HG02588 (cell line): ENCODE measurements at regions not wholly inside any gene's neighbourhood (a gene's known extent, or its start where the extent isn't known, plus 50 kb on each side); places are given as distances from the start of the nearest gene placed in this dataset.

Experiments
- ATAC-seq: cut with Tn5 transposase; IDR thresholded peaks from one replicate; pipeline ENCODE4 v1.9.1; 2021; ENCODE audit warnings: mild to moderate bottlenecking, moderate library complexity; ENCODE audit not compliant: unreplicated experiment

GRCh38 chr4:29521281-29521680, 1198.9 kb upstream of the PCDH7 start:
- no peak for ATAC-seq

DNA sequence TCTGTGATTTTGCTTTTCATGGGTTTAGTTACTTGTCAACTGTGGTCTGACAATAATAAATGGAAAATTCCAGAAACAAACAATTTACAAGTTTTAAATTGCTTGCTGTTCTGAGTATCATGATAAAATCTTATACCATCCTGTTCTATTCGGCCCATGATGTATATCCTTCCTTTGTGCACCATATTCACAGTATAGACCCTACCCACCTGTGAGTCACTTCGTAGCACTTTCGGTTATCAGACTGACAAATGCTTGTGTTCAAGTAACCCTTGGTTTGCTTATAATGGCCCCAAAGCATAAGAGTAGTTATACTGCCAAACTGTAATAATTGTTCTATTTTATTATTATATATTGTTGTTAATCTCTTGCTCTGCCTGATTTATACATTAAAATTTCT, 1183.4 kb upstream of the PCDH7 start:
- no peak for ATAC-seq

GRCh38 chr4:29538889-29539646, 1181.1 kb upstream of the PCDH7 start:
- no peak for ATAC-seq

GRCh38 chr4:29540439-29541102, 1179.6 kb upstream of the PCDH7 start:
- ATAC-seq, result no peak

DNA sequence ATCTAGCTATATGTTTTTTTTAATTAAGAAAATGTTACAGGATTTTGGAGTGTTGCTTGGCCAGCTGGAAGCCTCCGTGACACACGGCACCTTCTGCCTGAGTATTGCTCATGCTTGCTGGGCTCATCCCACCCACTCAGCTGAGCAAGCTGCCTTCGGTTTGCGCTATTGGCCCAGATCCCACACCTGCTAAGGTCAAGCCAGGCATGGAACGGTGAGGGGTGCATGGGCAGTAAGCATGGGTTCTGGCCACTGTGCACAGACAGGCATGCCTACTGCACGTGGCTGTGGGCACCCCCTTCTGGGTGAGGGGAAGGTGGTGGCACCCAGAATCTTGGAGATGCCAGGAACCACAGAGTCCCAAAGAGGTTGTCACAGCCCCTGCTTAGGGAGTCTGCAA, 1178.4 kb upstream of the PCDH7 start:
- no peak for ATAC-seq

- ATAC-seq, result no peak
These were observed 1170.8 kb upstream of the PCDH7 start for GRCh38 chr4:29549342-29549741.

DNA sequence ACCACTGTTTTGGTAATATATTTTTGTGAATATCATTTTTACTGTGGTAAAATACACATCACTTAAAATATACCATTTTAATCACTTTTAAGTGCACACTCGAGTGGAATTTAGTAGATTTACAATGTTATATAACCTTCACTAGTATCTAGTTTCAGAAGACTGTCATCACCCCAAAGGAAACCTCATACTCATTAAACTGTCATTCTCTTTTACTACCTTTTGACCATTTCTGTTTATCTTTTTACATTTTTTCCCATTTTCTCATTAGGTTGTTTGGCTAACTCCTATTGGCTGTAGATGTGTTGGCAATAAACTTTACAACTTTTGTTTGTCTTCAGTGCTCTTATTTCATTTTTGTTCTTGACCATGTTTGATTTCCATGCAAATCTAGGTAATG, 1168.3 kb upstream of the PCDH7 start:
- no peak for ATAC-seq

DNA sequence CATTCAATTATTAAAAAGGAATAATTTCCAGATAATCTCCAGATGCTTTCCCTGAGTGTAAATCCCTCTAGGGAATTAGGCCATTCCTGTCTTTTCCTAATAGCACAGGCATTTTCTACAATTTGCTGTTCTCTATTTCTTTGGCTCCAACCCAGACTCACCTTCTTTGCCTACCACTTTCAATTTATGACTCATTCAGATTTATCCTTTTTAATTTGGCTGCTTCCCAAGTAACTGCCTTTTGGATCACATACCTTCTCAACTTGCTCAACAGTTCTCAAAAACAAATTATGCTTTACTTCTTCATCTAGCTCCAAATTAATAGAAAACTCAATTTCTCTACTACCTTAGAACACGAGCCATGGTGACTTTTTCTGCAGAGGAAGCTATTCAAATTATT, 1166.3 kb upstream of the PCDH7 start:
- ATAC-seq, result no peak

GRCh38 chr4:29558789-29559188, 1161.4 kb upstream of the PCDH7 start:
- no peak for ATAC-seq

GRCh38 chr4:29559286-29559685, 1160.9 kb upstream of the PCDH7 start:
- ATAC-seq, result no peak

DNA sequence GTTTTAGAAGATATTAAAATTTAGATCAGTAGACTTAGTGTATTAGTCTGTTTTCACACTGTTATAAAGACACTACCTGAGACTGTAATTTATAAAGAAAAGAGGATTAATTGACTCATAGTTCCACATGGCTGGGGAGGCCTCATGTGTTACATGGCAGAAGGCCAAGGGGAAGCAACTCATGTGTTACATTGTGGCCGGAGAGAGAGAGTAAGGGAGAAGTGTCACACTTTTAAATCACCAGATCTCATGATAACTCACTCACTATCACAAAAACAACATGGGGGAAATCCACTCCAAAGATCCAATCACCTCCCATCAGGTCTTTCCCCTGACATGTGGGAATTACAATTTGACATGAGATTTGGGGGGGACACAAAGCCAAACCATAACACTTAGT, 1159.7 kb upstream of the PCDH7 start:
- ATAC-seq, result no peak

DNA sequence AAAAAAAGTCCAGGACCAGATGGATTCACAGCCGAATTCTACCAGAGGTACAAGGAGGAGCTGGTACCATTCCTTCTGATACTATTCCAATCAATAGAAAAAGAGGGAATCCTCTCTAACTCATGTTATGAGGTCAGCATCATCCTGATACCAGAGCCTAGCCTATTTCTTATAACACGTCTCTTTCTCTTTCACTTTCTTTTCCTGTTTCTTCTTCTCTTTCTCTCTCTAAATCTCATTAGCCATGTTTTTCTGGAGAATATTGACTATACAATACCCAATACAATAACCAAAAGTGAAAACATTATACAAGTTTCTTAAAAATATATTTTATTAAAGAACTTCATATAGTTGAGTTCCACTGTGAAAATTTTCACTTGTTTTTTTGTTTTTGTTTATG, 1154.9 kb upstream of the PCDH7 start:
- no peak for ATAC-seq

DNA sequence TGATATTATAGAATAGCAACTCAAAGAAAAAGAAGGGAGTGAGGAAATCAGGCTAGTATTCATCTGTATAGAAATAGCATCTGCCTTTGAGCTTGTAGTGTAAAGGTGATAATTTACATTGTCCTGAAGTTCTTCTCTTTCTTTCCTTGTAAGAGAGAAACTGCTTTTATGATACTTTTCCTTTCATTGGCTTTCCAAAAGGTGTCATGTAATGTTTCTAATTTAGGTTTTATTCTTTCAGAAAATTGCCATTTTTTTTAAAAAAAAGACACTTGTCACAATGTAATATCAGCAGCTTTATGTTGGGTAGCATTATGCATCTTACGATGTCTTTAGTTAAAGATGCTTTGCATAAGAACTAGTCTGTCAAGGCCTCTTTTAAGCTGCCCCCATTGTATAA, 1153.8 kb upstream of the PCDH7 start:
- no peak for ATAC-seq

- no peak for ATAC-seq
These were observed 1148.8 kb upstream of the PCDH7 start for GRCh38 chr4:29571322-29571721.

DNA sequence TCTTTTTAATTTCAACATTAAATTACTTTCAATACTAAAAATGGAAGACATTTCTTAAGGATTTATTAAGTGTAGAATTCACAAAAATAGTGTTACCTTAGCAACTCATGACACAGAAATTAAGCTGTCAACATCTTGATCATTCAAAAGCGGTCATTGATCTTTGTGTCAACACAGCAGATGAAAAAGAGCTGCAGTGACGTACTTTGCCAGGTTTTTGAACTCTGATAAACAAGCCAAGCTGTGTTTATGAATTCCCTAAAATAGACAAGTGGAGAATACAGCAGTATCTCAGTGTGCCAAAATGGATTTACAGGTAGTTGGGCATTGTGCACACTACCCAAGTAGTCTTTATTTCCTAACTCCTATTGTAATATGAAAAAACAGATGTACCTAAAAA, 1141.8 kb upstream of the PCDH7 start:
- ATAC-seq, result no peak

DNA sequence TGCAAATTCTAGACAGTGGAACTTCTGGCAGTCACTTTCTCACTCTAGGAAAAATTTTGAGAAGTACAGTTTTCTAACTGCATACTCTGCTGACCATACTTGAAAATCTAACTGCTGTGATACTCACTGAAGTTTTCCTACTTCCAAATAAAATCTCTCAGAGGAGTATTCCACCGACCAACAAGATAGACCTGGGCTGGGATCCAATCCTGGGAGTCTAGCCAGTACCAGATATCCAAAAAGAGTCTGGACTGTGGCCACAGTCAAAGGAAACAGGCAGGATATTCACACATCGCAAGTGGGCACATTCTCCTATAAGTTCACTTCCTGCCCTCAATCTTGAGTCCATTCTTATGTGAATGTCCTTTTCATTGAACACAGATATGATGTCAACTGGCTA, 1138.7 kb upstream of the PCDH7 start:
- no peak for ATAC-seq

- no peak for ATAC-seq
These were observed 1131.6 kb upstream of the PCDH7 start for GRCh38 chr4:29588617-29589016.

DNA sequence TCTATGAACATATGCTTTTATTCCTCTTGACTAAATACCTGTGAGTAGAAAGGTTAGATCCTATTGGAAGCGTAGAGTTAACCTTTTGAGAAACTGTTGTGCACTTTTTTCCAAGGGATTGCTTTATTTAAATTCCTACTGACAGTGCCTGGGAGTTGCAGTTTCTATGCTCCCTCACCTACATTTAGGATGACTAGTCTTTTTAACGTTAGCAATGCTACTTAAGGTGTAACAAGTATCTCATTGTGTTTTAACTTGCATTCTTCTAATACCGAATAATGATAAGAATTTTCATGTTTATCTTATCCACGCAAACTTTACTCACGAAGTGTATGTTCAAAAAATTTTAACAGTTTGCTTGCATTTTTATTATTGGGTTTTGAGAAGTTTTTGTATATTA, 1123.9 kb upstream of the PCDH7 start:
- ATAC-seq, result no peak

- no peak for ATAC-seq
These were observed 1101.0 kb upstream of the PCDH7 start for GRCh38 chr4:29619168-29619567.

GRCh38 chr4:29632199-29632598, 1088.0 kb upstream of the PCDH7 start:
- no peak for ATAC-seq

- no peak for ATAC-seq
These were observed 1083.2 kb upstream of the PCDH7 start for GRCh38 chr4:29636961-29637360.

GRCh38 chr4:29653221-29653620, 1066.9 kb upstream of the PCDH7 start:
- no peak for ATAC-seq

DNA sequence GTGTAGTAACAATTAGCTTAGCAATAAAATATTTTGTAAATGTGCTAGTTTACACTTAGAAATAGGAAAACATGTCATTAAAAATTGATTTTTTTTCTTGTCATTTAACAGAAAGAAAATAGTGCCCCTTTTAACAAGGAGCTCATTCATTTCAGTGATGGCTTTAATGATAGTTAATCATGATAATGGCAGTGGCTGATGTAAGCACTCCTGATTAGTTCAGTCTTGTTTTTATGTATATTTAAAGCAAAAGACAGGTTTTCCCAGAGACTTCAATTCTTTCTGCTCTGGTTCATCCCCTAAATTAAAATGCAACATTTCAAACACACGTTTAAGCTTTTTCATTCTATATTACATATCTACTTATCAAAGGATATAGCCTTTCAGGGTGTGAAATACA, 1039.5 kb upstream of the PCDH7 start:
- no peak for ATAC-seq
